H1 (cell line): ENCODE measurements at regions not wholly inside any gene's neighbourhood (a gene's known extent, or its start where the extent isn't known, plus 50 kb on each side); places are given as distances from the start of the nearest gene placed in this dataset.
A peak's percentile ranks its signal among the peaks of the same experiment; 100 is the strongest.

Source experiments
- CTCF ChIA-PET: fragments of 300-600 bp; sonication (Branson Sonifier 250); formaldehyde crosslinking; loops from one replicate; lab custom pipeline; 2021; ENCODE audit not compliant: partially characterized antibody; lab: Charles Lee
- POLR2A ChIA-PET: fragments of 300-600 bp; sonication (Branson Sonifier 250); formaldehyde crosslinking; loops from one replicate; lab custom pipeline; 2021; ENCODE audit warnings: inconsistent platforms; ENCODE audit not compliant: partially characterized antibody; lab: Charles Lee
- DNase-seq, 2 experiments: peaks; one replicate each; pipeline versions ENCODE4 v3.0.0 to v3.0.0-alpha.2; 2010 to 2022; ENCODE audit warnings: low spot score in 2 of 2, low read depth in 1 of 2, mixed read lengths in 1 of 2
- FAIRE-seq: peaks from 2 replicates; lab custom pipeline; 2011; peaks lifted over from hg19 to GRCh38; lab: Jason Lieb, UNC
- H2AFZ ChIP-seq: 2 replicates; pipeline ENCODE4 v1.8.1; 2012; ENCODE audit warnings: low read length, inconsistent platforms
- H2AK5ac ChIP-seq: 2 replicates; pipeline ENCODE4 v1.6.1; 2013; ENCODE audit warnings: low read depth, low read length
- H2BK120ac ChIP-seq: replicated peaks from 2 replicates; pipeline ENCODE3; 2013; ENCODE audit warnings: low read depth, low read length, inconsistent platforms
- H2BK12ac ChIP-seq: 2 replicates; pipeline ENCODE4 v1.6.1; 2013; ENCODE audit warnings: low read depth, low read length
- H2BK15ac ChIP-seq: 2 replicates; pipeline ENCODE4 v1.6.1; 2013; ENCODE audit warnings: low read length
- H2BK20ac ChIP-seq: 2 replicates; pipeline ENCODE4 v1.6.1; 2013; ENCODE audit warnings: low read length
- H2BK5ac ChIP-seq: 2 replicates; pipeline ENCODE4 v1.6.1; 2013; ENCODE audit warnings: low read depth, low read length
- H3K14ac ChIP-seq: 2 replicates; pipeline ENCODE4 v1.6.1; 2013; ENCODE audit warnings: inconsistent platforms; ENCODE audit not compliant: insufficient read length
- H3K18ac ChIP-seq: 2 replicates; pipeline ENCODE4 v1.6.1; 2013; ENCODE audit warnings: low read length; ENCODE audit errors: extremely low read depth
- H3K23ac ChIP-seq: 2 replicates; pipeline ENCODE4 v1.6.1; 2013; ENCODE audit warnings: inconsistent platforms; ENCODE audit not compliant: insufficient read length
- H3K23me2 ChIP-seq: 2 replicates; pipeline ENCODE4 v1.6.1; 2013; ENCODE audit warnings: low read depth, low read length
- H3K27ac ChIP-seq: 2 replicates; pipeline ENCODE4 v1.6.1; 2011; ENCODE audit warnings: low read depth, low read length, inconsistent platforms
- H3K27me3 ChIP-seq, 4 experiments: replicated peaks in 1 of 4; 1 replicate in 1 of 4; 2 replicates in 3 of 4; pipeline versions ENCODE4 v1.6.1 to v1.8.1; 2011 to 2013; ENCODE audit warnings: low read length in 3 of 4, mild to moderate bottlenecking in 3 of 4, inconsistent platforms in 2 of 4, mixed read lengths in 2 of 4, moderate library complexity in 1 of 4; ENCODE audit not compliant: control insufficient read depth in 3 of 4, insufficient read depth in 3 of 4; ENCODE audit errors: extremely low read depth in 1 of 4
- H3K36me3 ChIP-seq, 4 experiments: 2 replicates each; pipeline versions ENCODE4 v1.6.1 to v1.8.1; 2011 to 2013; ENCODE audit warnings: mild to moderate bottlenecking in 4 of 4, low read length in 3 of 4, moderate library complexity in 2 of 4, control low read depth in 1 of 4, inconsistent platforms in 1 of 4; ENCODE audit not compliant: insufficient read depth in 4 of 4, control insufficient read depth in 2 of 4
- H3K4ac ChIP-seq: replicated peaks from 2 replicates; pipeline ENCODE3; 2013; ENCODE audit warnings: low read length, low read depth, mixed read lengths, inconsistent platforms; ENCODE audit not compliant: insufficient read length
- H3K4me1 ChIP-seq, 4 experiments: replicated peaks in 1 of 4; 1 replicate in 1 of 4; 2 replicates in 3 of 4; pipeline versions ENCODE4 v1.6.1 to v1.8.1; 2011 to 2013; ENCODE audit warnings: low read length in 3 of 4, inconsistent platforms in 2 of 4, mixed read lengths in 1 of 4; ENCODE audit not compliant: insufficient read depth in 4 of 4, control insufficient read depth in 3 of 4
- H3K4me2 ChIP-seq, 2 experiments: 2 replicates each; pipeline versions ENCODE4 v1.6.1 to v1.8.1; 2011 to 2013; ENCODE audit warnings: low read depth in 2 of 2, low read length in 2 of 2, control low read depth in 1 of 2, inconsistent platforms in 1 of 2, mild to moderate bottlenecking in 1 of 2; ENCODE audit not compliant: insufficient read depth in 1 of 2
- H3K4me3 ChIP-seq, 4 experiments: fragments of 200-600, 300-600 bp in 1 of 4; sonication (generic), shearing (Covaris generic), sonication (Bioruptor Twin) in 1 of 4; 2 replicates each; pipeline versions ENCODE4 v1.5.1 to v1.8.1; 2011 to 2016; ENCODE audit warnings: low read length in 4 of 4, low read depth in 3 of 4, control low read depth in 2 of 4, inconsistent platforms in 2 of 4, mild to moderate bottlenecking in 2 of 4, mixed read lengths in 1 of 4, moderate library complexity in 1 of 4; ENCODE audit not compliant: insufficient read depth in 2 of 4; ENCODE audit errors: extremely low read depth in 1 of 4
- H3K56ac ChIP-seq: replicated peaks from 2 replicates; pipeline ENCODE3; 2013; ENCODE audit warnings: low read depth, mild to moderate bottlenecking, mixed read lengths, low read length, inconsistent platforms; ENCODE audit not compliant: insufficient read length
- H3K79me1 ChIP-seq: 2 replicates; pipeline ENCODE4 v1.6.1; 2013; ENCODE audit warnings: low read depth, low read length, control low read depth
- H3K79me2 ChIP-seq, 2 experiments: 2 replicates each; pipeline versions ENCODE4 v1.6.1 to v1.8.1; 2012 to 2013; ENCODE audit warnings: low read length in 2 of 2, mild to moderate bottlenecking in 2 of 2, inconsistent platforms in 1 of 2; ENCODE audit not compliant: insufficient read depth in 2 of 2, control insufficient read depth in 1 of 2
- H3K9ac ChIP-seq, 4 experiments: replicated peaks in 1 of 4; 1 replicate in 1 of 4; 2 replicates in 3 of 4; pipeline versions ENCODE4 v1.6.1 to v1.8.1; 2011 to 2013; ENCODE audit warnings: low read depth in 3 of 4, low read length in 3 of 4, control low read depth in 2 of 4, mild to moderate bottlenecking in 2 of 4, moderate library complexity in 2 of 4, inconsistent platforms in 1 of 4; ENCODE audit errors: extremely low read depth in 1 of 4
- H3K9me3 ChIP-seq, 2 experiments: 2 replicates each; pipeline versions ENCODE4 v1.6.1 to v1.8.1; 2012 to 2013; ENCODE audit warnings: mild to moderate bottlenecking in 2 of 2, moderate library complexity in 2 of 2, control low read depth in 1 of 2, inconsistent platforms in 1 of 2, low read depth in 1 of 2, low read length in 1 of 2, mixed read lengths in 1 of 2; ENCODE audit not compliant: insufficient read depth in 2 of 2
- H4K20me1 ChIP-seq, 2 experiments: replicated peaks in 1 of 2; 2 replicates each; pipeline versions ENCODE3 to v1.8.1; 2011 to 2013; ENCODE audit warnings: inconsistent platforms in 2 of 2, low read length in 2 of 2, mild to moderate bottlenecking in 1 of 2; ENCODE audit not compliant: insufficient read depth in 2 of 2, control insufficient read depth in 1 of 2
- H4K5ac ChIP-seq: 2 replicates; pipeline ENCODE4 v1.6.1; 2013; ENCODE audit warnings: low read length, low read depth, mixed read lengths, inconsistent platforms; ENCODE audit not compliant: insufficient read length
- H4K8ac ChIP-seq: 2 replicates; pipeline ENCODE4 v1.8.0; 2013; ENCODE audit warnings: mild to moderate bottlenecking, moderate library complexity, low read length, inconsistent platforms; ENCODE audit not compliant: insufficient read depth; ENCODE audit errors: extremely low read depth
- H4K91ac ChIP-seq: replicated peaks from 2 replicates; pipeline ENCODE3; 2013; ENCODE audit warnings: low read length, mixed read lengths, inconsistent platforms; ENCODE audit not compliant: insufficient read length
- BRCA1 ChIP-seq: IDR thresholded peaks from 2 replicates; pipeline ENCODE4 v1.6.1; 2012; ENCODE audit warnings: low read depth, low read length, improper control_type of control experiment
- CBX5 ChIP-seq: fragments of 300-800, 300-1000 bp; sonication (generic); IDR thresholded peaks from 2 replicates; pipeline ENCODE4 v1.7.1; 2016; ENCODE audit warnings: antibody characterized with exemption, low read length, low read depth
- CTCF ChIP-seq, 3 experiments: IDR thresholded peaks; 1 replicate in 2 of 3; 2 replicates in 1 of 3; pipeline versions ENCODE4 v1.5.1 to v1.6.1; 2011; ENCODE audit warnings: low read length in 3 of 3, mild to moderate bottlenecking in 3 of 3, inconsistent platforms in 2 of 3, low read depth in 1 of 3, moderate library complexity in 1 of 3; ENCODE audit not compliant: insufficient read depth in 1 of 3; ENCODE audit errors: control extremely low read depth in 1 of 3
- E2F6 ChIP-seq: IDR thresholded peaks from 2 replicates; pipeline ENCODE4 v1.6.1; 2012; ENCODE audit warnings: inconsistent platforms
- GABPA ChIP-seq: IDR thresholded peaks from 2 replicates; pipeline ENCODE4 v1.6.1; 2011; ENCODE audit warnings: mild to moderate bottlenecking, low read length, moderate library complexity, borderline replicate concordance; ENCODE audit not compliant: insufficient read depth
- HDAC6 ChIP-seq: IDR thresholded peaks from one replicate; pipeline ENCODE4 v1.7.1; 2012; ENCODE audit warnings: low read depth, mild to moderate bottlenecking, inconsistent platforms, low read length, moderate library complexity
- RBBP5 ChIP-seq: IDR thresholded peaks from 2 replicates; pipeline ENCODE4 v1.7.1; 2012; ENCODE audit warnings: low read depth, mild to moderate bottlenecking, inconsistent platforms, low read length, moderate library complexity, borderline replicate concordance
- RXRA ChIP-seq: IDR thresholded peaks from 2 replicates; pipeline ENCODE4 v1.6.1; 2011; ENCODE audit warnings: low read depth, mild to moderate bottlenecking, low read length, moderate library complexity; ENCODE audit not compliant: insufficient read depth
- SIX5 ChIP-seq: IDR thresholded peaks from 2 replicates; pipeline ENCODE4 v1.6.1; 2011; ENCODE audit warnings: mild to moderate bottlenecking, low read depth, low read length
- SRF ChIP-seq: IDR thresholded peaks from 2 replicates; pipeline ENCODE4 v1.6.1; 2011; ENCODE audit warnings: mild to moderate bottlenecking, low read depth, low read length, moderate library complexity
- SUZ12 ChIP-seq: fragments of 200-600 bp; sonication (generic); IDR thresholded peaks from 2 replicates; pipeline ENCODE4 v1.6.1; 2012; ENCODE audit warnings: mild to moderate bottlenecking, inconsistent platforms, low read length, moderate library complexity, mixed read lengths
- YY1 ChIP-seq: IDR thresholded peaks from 2 replicates; pipeline ENCODE4 v1.6.1; 2011; ENCODE audit warnings: low read depth, mild to moderate bottlenecking, low read length
- WGBS, 2 experiments: shearing (Covaris generic) in 1 of 2; methylation state at CpG; one replicate each; pipeline versions ENCODE4 v1.1.6 to v1.1.7; 2013 to 2015; ENCODE audit warnings: low lambda C conversion rate in 2 of 2, mixed read lengths in 2 of 2, inconsistent platforms in 1 of 2, low coverage in 1 of 2, missing lambda C conversion rate in 1 of 2; ENCODE audit not compliant: insufficient replicate concordance in 2 of 2, insufficient coverage in 1 of 2, insufficient read length in 1 of 2; ENCODE audit errors: extremely low coverage in 1 of 2, missing lambda C conversion rate in 1 of 2; 5-methylcytosine and 5-hydroxymethylcytosine counted together

- H3K4ac ChIP-seq, result no peak overlapping the region
- no peak overlapping the region for H3K4me3 ChIP-seq
- H2BK12ac ChIP-seq, result no peak overlapping the region
- no peaks in the 10 kb centered on the region for H3K4me1 ChIP-seq
- H3K27ac ChIP-seq, result no peak overlapping the region
- H3K14ac ChIP-seq, result no peak overlapping the region
- H3K4me2 ChIP-seq, result no peak overlapping the region
- H3K18ac ChIP-seq, result no peak overlapping the region
- H2BK20ac ChIP-seq, result no peak overlapping the region
- H3K36me3 ChIP-seq, result no peaks in the 10 kb centered on the region
- ChIA-PET CTCF (no interaction called here), POLR2A (no interaction called here)
- H4K5ac ChIP-seq, result no peak overlapping the region
- FAIRE-seq, result no peak
- no peak overlapping the region for H2BK5ac ChIP-seq
- 99% methylated on average over 3 of the region's 3 CpGs; no CpG with 5 or more reads in 1 of the 2 experiments for WGBS, 2 experiments
- H2BK120ac ChIP-seq, result no peak overlapping the region
- no peak overlapping the region for H3K9ac ChIP-seq
- no peaks in the 10 kb centered on the region for H3K79me2 ChIP-seq
- H4K20me1 ChIP-seq, result no peaks in the 10 kb centered on the region
- H3K27me3 ChIP-seq, result peaks cover 0 to under 1% (median 0%) of the 10 kb centered on the region in 4 experiments; a peak in 1 of 7 replicates
- no peak overlapping the region for H3K23ac ChIP-seq
- no peak overlapping the region for H4K91ac ChIP-seq
- no peak overlapping the region for H2AK5ac ChIP-seq
- no peaks in the 10 kb centered on the region for H3K9me3 ChIP-seq
- H3K79me1 ChIP-seq, result no peaks in the 10 kb centered on the region
- H3K56ac ChIP-seq, result no peak overlapping the region
- DNase-seq, result no peak
- no peak overlapping the region for H4K8ac ChIP-seq
- H2BK15ac ChIP-seq, result no peak overlapping the region
- H3K23me2 ChIP-seq, result no peaks in the 10 kb centered on the region
- 0 out of 2 replicates have a peak overlapping the region, but pooled peaks have one; percentile 30 for H2AFZ ChIP-seq
- no peak for TF ChIP-seq GABPA
- no peak for TF ChIP-seq RBBP5
- TF ChIP-seq SRF, result no peak
- no peak for TF ChIP-seq CBX5
- TF ChIP-seq SIX5, result no peak
- TF ChIP-seq E2F6, result no peak
- no peak for TF ChIP-seq RXRA
- TF ChIP-seq CTCF (IDR thresholded peaks at IDR 0.05; ENCODE audit: control extremely low read depth in 1 of 3, insufficient read depth in 1 of 3, low read depth in 1 of 3, low read length in 3 of 3), result no peak
- no peak for TF ChIP-seq YY1
- no peak for TF ChIP-seq HDAC6
- no peak for TF ChIP-seq SUZ12
- TF ChIP-seq BRCA1, result no peak
Measured at GRCh38 chr14:83780321-83780720, 1749.6 kb upstream of the FLRT2 start.
